ENCODE measurements at regions not wholly inside any gene's neighbourhood (a gene's known extent, or its start where the extent isn't known, plus 50 kb on each side); places are given as distances from the start of the nearest gene placed in this dataset.

DNA sequence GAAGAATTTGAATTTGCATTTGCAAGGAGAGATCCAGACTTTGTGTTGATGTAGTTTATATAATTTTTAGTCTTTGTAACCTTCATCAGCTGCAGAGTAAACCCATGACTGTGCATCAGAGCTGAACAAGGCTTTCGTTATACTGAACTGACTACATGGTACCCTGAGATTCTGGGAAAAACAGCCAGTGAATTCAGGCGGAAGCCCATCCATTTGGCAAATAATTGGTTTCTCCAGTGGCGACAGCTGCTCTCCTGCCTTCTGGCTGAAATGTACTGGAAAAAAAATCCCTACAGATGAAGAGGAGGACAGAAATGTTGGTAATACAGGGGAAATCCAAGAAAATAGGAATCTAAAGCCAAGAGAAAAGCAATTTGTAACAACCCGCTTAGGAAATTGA, 657.5 kb upstream of the CDH7 start:
- H3K27ac ChIP-seq = no peak overlapping the region
- TF ChIP-seq, protein P1, sequence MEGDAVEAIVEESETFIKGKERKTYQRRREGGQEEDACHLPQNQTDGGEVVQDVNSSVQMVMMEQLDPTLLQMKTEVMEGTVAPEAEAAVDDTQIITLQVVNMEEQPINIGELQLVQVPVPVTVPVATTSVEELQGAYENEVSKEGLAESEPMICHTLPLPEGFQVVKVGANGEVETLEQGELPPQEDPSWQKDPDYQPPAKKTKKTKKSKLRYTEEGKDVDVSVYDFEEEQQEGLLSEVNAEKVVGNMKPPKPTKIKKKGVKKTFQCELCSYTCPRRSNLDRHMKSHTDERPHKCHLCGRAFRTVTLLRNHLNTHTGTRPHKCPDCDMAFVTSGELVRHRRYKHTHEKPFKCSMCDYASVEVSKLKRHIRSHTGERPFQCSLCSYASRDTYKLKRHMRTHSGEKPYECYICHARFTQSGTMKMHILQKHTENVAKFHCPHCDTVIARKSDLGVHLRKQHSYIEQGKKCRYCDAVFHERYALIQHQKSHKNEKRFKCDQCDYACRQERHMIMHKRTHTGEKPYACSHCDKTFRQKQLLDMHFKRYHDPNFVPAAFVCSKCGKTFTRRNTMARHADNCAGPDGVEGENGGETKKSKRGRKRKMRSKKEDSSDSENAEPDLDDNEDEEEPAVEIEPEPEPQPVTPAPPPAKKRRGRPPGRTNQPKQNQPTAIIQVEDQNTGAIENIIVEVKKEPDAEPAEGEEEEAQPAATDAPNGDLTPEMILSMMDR (IDR thresholded peaks at IDR 0.05) = no peak
- H3K4me3 ChIP-seq = no peak overlapping the region
- no peak for DNase-seq (ENCODE audit: low spot score)

DNA sequence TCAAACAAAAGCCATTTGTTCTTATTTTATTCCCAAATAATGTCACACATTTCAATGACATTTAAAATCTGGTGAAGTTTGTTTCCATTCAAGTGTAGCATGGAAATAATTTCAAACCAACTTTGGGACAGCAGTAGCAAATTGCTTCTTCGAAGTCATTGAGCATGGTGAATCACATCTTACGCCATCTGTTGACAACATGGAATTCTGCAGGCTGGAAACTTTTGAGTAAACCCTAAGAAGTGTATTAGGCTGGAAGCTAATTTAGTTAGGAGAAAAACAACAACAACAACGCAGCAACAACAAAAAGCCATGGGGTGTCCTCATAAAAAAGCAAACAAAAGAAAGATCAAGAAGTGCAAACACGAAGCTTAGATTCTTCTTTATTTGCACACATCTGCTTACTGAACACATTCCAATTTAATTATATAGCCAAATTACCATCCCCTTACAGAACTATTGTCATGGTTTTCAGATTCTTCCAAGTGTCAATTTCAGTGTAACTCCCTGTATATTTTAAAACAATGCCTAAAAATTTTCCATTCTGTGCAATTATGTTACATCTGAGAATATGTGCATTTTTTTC, 659.0 kb upstream of the CDH7 start:
- Histone ChIP-seq H3K27ac (no peak overlapping the region), H3K4me3 (no peak overlapping the region)
- DNase-seq (ENCODE audit: low spot score) = no peak
- TF ChIP-seq, protein P1 (IDR thresholded peaks at IDR 0.05) = no peak

- TF ChIP-seq, protein P1 (IDR thresholded peaks at IDR 0.05) = no peak
- Histone ChIP-seq H3K27ac (no peak overlapping the region), H3K4me3 (no peak overlapping the region)
- no peak for DNase-seq (ENCODE audit: low spot score)
Measured at GRCh38 chr18:65082907-65083306, 667.9 kb upstream of the CDH7 start.

DNA sequence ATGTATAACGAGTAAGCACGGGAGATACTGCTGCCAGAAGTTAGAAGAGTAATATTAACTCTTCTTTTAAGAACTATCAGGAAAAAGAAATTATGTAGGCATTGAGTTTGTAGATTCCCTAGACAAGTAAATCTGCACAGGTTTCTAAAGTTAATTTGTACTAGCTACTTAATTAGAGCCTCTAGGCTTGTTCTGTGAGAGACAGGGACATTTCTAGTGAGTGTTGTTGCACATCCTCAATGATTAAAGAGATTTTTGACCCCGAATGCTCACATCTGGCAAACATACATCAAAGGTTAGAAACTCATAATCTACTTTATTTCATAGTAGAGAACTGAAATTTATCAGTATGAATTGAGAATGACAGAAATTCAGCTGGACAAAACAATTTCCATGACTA, 669.0 kb upstream of the CDH7 start:
- no peak overlapping the region for H3K27ac ChIP-seq
- DNase-seq (ENCODE audit: low spot score) = no peak
- H3K4me3 ChIP-seq = no peak overlapping the region
- TF ChIP-seq, protein P1 (IDR thresholded peaks at IDR 0.05) = no peak

DNA sequence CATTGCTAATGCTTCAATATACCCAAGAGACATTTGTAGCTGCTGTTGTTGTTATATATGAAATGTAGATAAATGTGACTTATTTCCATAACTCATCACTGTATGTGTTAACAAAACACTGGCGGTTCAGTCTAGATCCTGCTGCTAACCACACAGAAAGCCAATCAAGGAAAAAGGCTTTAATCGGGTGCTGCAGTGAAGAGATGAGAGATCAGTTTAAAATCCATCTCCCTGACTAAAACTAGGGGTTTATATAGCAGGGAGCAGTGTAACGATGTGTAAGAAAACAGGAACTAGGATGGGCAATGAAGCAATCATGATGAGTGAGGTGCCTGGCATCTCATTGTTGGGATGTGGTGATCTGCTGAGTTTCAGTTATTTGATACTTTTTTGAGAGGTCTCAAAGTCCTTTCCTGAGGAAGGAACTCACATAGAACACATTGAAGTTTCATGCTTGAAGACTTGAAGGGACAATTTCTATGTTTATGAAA, 677.7 kb upstream of the CDH7 start:
- Histone ChIP-seq H3K4me3 (no peak overlapping the region), H3K27ac (no peak overlapping the region)
- DNase-seq (ENCODE audit: low spot score) = no peak
- TF ChIP-seq, protein P1 (IDR thresholded peaks at IDR 0.05) = no peak

DNA sequence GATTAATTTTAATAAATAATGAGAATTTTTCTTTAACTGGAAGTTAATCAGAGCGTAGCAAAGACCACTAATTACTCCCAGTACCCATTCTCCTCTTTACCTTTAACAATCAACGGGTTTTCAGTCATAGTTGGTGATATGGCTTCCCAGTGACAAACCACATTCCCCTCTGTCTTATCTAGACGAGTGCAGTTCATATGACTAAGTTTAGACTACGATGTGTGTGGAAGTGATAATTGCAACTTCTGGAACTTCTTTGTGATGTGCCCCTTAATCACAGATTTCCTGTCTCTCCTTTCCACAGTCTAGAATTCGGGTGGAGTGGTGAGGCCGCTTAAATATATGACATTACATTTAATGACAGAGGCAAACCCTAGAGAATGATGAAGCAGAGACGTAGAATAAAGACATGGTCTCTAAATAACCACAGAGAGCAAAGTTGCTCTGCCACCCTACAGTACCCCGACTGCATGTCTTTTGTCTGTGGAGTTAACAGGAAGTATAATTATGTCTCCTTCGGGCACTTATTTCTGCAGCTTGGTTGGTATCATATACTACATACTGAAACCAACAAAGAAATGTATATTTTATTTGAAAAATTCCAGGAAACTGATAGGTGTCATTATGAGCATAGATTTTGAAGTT, 693.3 kb upstream of the CDH7 start:
- DNase-seq (ENCODE audit: low spot score) = no peak
- no peak overlapping the region for H3K27ac ChIP-seq
- peak overlapping the region; percentile 44 for H3K4me3 ChIP-seq
- TF ChIP-seq, protein P1 (IDR thresholded peaks at IDR 0.05) = no peak

GRCh38 chr18:65056575-65056974, 694.2 kb upstream of the CDH7 start:
- H3K27ac ChIP-seq = no peak overlapping the region
- DNase-seq (ENCODE audit: low spot score) = no peak
- TF ChIP-seq, protein P1 (IDR thresholded peaks at IDR 0.05) = no peak
- no peak overlapping the region for H3K4me3 ChIP-seq

All from coronary artery (tissue), 2 donors.